Astrocyte (in vitro differentiated cells and primary cell): ENCODE measurements at regions not wholly inside any gene's neighbourhood (a gene's known extent, or its start where the extent isn't known, plus 50 kb on each side); places are given as distances from the start of the nearest gene placed in this dataset.

Source experiments
- DNase-seq: peaks from one replicate; pipeline ENCODE4 v3.0.0-alpha.2; 2010; ENCODE audit warnings: low read depth
- FAIRE-seq: peaks from 2 replicates; lab custom pipeline; 2011; peaks lifted over from hg19 to GRCh38; lab: Jason Lieb, UNC
- H2AFZ ChIP-seq: 2 replicates; pipeline ENCODE4 v1.6.0; 2012; ENCODE audit warnings: low read depth, low read length, inconsistent platforms
- H3K27ac ChIP-seq: 2 replicates; pipeline ENCODE4 v1.5.1; 2011; ENCODE audit warnings: low read depth, low read length, inconsistent platforms
- H3K27me3 ChIP-seq: 2 replicates; pipeline ENCODE4 v1.6.0; 2011; ENCODE audit warnings: low read length, inconsistent platforms; ENCODE audit not compliant: insufficient read depth
- H3K36me3 ChIP-seq: 2 replicates; pipeline ENCODE4 v1.5.1; 2011; ENCODE audit warnings: low read length, inconsistent platforms; ENCODE audit not compliant: insufficient read depth
- H3K4me1 ChIP-seq: 2 replicates; pipeline ENCODE4 v1.5.1; 2011; ENCODE audit warnings: low read length, inconsistent platforms; ENCODE audit not compliant: insufficient read depth
- H3K4me2 ChIP-seq: 2 replicates; pipeline ENCODE4 v1.6.0; 2012; ENCODE audit warnings: low read length, inconsistent platforms
- H3K4me3 ChIP-seq: 2 replicates; pipeline ENCODE4 v1.5.1; 2011; ENCODE audit warnings: low read depth, mild to moderate bottlenecking, low read length, inconsistent platforms; ENCODE audit not compliant: insufficient read depth
- H3K79me2 ChIP-seq: 2 replicates; pipeline ENCODE4 v1.6.0; 2012; ENCODE audit warnings: mild to moderate bottlenecking, low read length, inconsistent platforms; ENCODE audit not compliant: insufficient read depth
- H3K9ac ChIP-seq: 2 replicates; pipeline ENCODE4 v1.6.0; 2012; ENCODE audit warnings: mild to moderate bottlenecking, low read length, inconsistent platforms
- H3K9me3 ChIP-seq: 2 replicates; pipeline ENCODE4 v1.5.1; 2012; ENCODE audit warnings: low read depth, mild to moderate bottlenecking, low read length, inconsistent platforms; ENCODE audit not compliant: insufficient read depth
- H4K20me1 ChIP-seq: 2 replicates; pipeline ENCODE4 v1.6.0; 2012; ENCODE audit warnings: low read length, inconsistent platforms; ENCODE audit not compliant: insufficient read depth
- H3K27ac Mint-ChIP-seq: one replicate; pipeline ENCODE4 v1.8.0; 2021; ENCODE audit warnings: mild to moderate bottlenecking, mixed read lengths; ENCODE audit not compliant: unreplicated experiment
- H3K27me3 Mint-ChIP-seq: one replicate; pipeline ENCODE4 v1.8.0; 2021; ENCODE audit warnings: low read depth, mixed read lengths; ENCODE audit not compliant: unreplicated experiment
- H3K36me3 Mint-ChIP-seq: one replicate; pipeline ENCODE4 v1.8.0; 2021; ENCODE audit warnings: low read depth, mixed read lengths; ENCODE audit not compliant: unreplicated experiment
- H3K4me1 Mint-ChIP-seq: one replicate; pipeline ENCODE4 v1.8.0; 2021; ENCODE audit warnings: low read depth, mixed read lengths; ENCODE audit not compliant: unreplicated experiment
- H3K4me3 Mint-ChIP-seq: one replicate; pipeline ENCODE4 v1.8.0; 2021; ENCODE audit warnings: mild to moderate bottlenecking, moderate library complexity, mixed read lengths; ENCODE audit not compliant: unreplicated experiment
- H3K9me3 Mint-ChIP-seq: one replicate; pipeline ENCODE4 v1.8.0; 2021; ENCODE audit warnings: mild to moderate bottlenecking, mixed read lengths; ENCODE audit not compliant: unreplicated experiment
- CTCF ChIP-seq: IDR thresholded peaks from 2 replicates; pipeline ENCODE4 v1.5.1; 2011; ENCODE audit warnings: low read depth, mild to moderate bottlenecking, inconsistent platforms, low read length, moderate library complexity; ENCODE audit not compliant: insufficient read depth
- EZH2 ChIP-seq: IDR thresholded peaks from 2 replicates; pipeline ENCODE4 v1.6.1; 2012; ENCODE audit warnings: mild to moderate bottlenecking, low read length, inconsistent platforms; ENCODE audit not compliant: insufficient read depth

DNA sequence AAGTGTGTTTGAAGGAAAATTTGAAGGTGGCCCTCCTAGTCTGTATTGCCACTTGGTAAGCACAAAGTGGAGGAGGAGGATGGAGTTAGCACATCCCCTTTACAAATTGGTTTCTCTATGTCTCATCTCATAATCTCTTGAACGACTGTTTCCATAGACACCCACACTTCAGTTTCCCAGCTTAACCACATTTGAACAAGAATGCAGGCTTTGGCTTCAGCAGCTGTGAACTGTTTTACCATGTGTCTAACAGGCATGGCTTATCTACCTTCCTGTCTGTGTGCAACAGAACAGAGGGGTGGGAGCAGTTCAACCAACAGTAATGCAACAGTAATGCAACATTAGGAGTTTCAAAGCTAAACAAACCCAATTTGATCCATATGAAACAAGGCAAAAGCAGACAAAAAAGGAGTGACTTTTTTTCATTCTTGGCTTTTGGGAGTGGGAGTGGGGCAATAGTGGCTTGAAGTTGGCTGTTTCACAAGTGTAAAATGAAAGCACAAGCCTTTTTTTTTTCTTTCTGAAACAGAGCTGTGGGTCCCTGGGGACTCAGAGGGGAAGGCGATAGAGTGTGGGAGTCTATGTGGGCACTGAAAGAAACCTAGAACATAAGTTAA lies 108.0 kb downstream of the ITM2A start:
- no peak overlapping the region for H2AFZ ChIP-seq
- no peaks in the 10 kb centered on the region for H3K9me3 ChIP-seq
- peak overlapping the region; percentile 40 for H3K4me3 Mint-ChIP-seq
- H3K79me2 ChIP-seq, result no peaks in the 10 kb centered on the region
- H4K20me1 ChIP-seq, result no peaks in the 10 kb centered on the region
- no peak overlapping the region for H3K4me3 ChIP-seq
- no peaks in the 10 kb centered on the region for H3K36me3 ChIP-seq
- H3K4me1 Mint-ChIP-seq, result peaks cover 15% of the 10 kb centered on the region
- H3K27me3 Mint-ChIP-seq, result no peaks in the 10 kb centered on the region
- H3K4me1 ChIP-seq, result no peaks in the 10 kb centered on the region
- no peaks in the 10 kb centered on the region for H3K9me3 Mint-ChIP-seq
- no peaks in the 10 kb centered on the region for H3K27me3 ChIP-seq
- no peaks in the 10 kb centered on the region for H3K36me3 Mint-ChIP-seq
- H3K4me2 ChIP-seq, result no peak overlapping the region
- TF ChIP-seq CTCF (no peak), EZH2 (no peak)
- H3K9ac ChIP-seq, result no peak overlapping the region
- no peak overlapping the region for H3K27ac ChIP-seq
- peak; percentile 80 for FAIRE-seq
- peak overlapping the region; percentile 80 for H3K27ac Mint-ChIP-seq
- DNase-seq, result no peak

DNA sequence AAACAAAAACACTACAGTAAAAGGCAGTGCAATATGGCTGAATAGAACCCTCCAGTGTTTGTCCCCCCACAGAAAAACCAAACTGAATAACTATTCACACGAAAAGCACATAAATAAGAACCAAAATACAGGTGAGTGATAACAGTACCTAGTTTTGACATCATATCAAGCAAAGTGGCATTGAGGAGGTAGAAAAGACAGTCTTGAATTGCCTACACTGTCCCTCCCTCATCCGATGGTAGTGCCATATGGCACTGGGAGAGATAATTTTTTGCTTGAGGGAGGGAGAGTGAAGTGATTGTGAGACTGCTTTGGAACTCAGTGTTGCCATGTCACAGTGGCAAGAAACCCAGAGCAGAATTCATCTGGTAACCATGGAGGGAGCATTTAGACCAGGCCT lies 99.2 kb downstream of the GPR174 start:
- FAIRE-seq, result no peak
- Histone ChIP-seq H3K9me3 (no peaks in the 10 kb centered on the region), H3K4me2 (no peak overlapping the region), H3K27me3 (no peaks in the 10 kb centered on the region), H3K27ac (no peak overlapping the region), H3K36me3 (no peaks in the 10 kb centered on the region), H3K9ac (no peak overlapping the region), H3K79me2 (no peaks in the 10 kb centered on the region), H2AFZ (no peak overlapping the region), H3K4me1 (no peaks in the 10 kb centered on the region), H4K20me1 (no peaks in the 10 kb centered on the region), H3K4me3 (no peak overlapping the region)
- Mint-ChIP-seq H3K27me3 (no peaks in the 10 kb centered on the region), H3K27ac (no peak overlapping the region), H3K4me1 (no peaks in the 10 kb centered on the region), H3K4me3 (no peak overlapping the region), H3K9me3 (no peaks in the 10 kb centered on the region), H3K36me3 (no peaks in the 10 kb centered on the region)
- no peak for DNase-seq
- TF ChIP-seq CTCF, result no peak
- no peak for TF ChIP-seq EZH2

- Histone ChIP-seq H3K4me2 (no peak overlapping the region), H3K36me3 (no peaks in the 10 kb centered on the region), H4K20me1 (no peaks in the 10 kb centered on the region), H3K27ac (no peak overlapping the region), H3K4me1 (no peaks in the 10 kb centered on the region), H3K9ac (no peak overlapping the region), H3K4me3 (no peak overlapping the region), H3K9me3 (no peaks in the 10 kb centered on the region), H3K79me2 (no peaks in the 10 kb centered on the region), H2AFZ (no peak overlapping the region), H3K27me3 (no peaks in the 10 kb centered on the region)
- Mint-ChIP-seq H3K36me3 (no peaks in the 10 kb centered on the region), H3K27ac (no peak overlapping the region), H3K4me3 (no peak overlapping the region), H3K9me3 (no peaks in the 10 kb centered on the region), H3K4me1 (no peaks in the 10 kb centered on the region), H3K27me3 (no peaks in the 10 kb centered on the region)
- TF ChIP-seq EZH2 (no peak), CTCF (no peak)
- DNase-seq (no peak), FAIRE-seq (no peak)
Measured at GRCh38 chrX:79235899-79236298, 91.4 kb downstream of the GPR174 start.
